Tibial nerve (tissue), 4 donors: ENCODE measurements at regions not wholly inside any gene's neighbourhood (a gene's known extent, or its start where the extent isn't known, plus 50 kb on each side); places are given as distances from the start of the nearest gene placed in this dataset.

Source experiments
- DNase-seq, 2 donors: peaks; one replicate each; pipeline ENCODE4 v3.0.0-alpha.2; 2019; ENCODE audit warnings: low spot score in 2 of 2
- H3K27ac ChIP-seq, 4 donors: fragments of 200-600 bp; sonication (generic) in 3 of 4; one replicate each; pipeline ENCODE4 v1.5.1; 2017 to 2019; ENCODE audit warnings: mild to moderate bottlenecking in 1 of 4
- H3K27me3 ChIP-seq, 2 donors: fragments of 200-600 bp; sonication (generic) in 1 of 2; one replicate each; pipeline versions ENCODE4 v1.5.1 to v1.6.0; 2017 to 2019
- H3K36me3 ChIP-seq, 3 donors: fragments of 200-600 bp; sonication (generic); one replicate each; pipeline ENCODE4 v1.5.1; 2018 to 2019
- H3K4me1 ChIP-seq, 4 donors: fragments of 200-600 bp; sonication (generic) in 3 of 4; one replicate each; pipeline ENCODE4 v1.5.1; 2017 to 2019
- H3K4me3 ChIP-seq, 4 donors: fragments of 200-600 bp; sonication (generic) in 3 of 4; one replicate each; pipeline ENCODE4 v1.5.1; 2017 to 2019; ENCODE audit warnings: mild to moderate bottlenecking in 1 of 4, moderate library complexity in 1 of 4
- H3K9me3 ChIP-seq, 4 donors: fragments of 200-600 bp; sonication (generic) in 3 of 4; one replicate each; pipeline ENCODE4 v1.5.1; 2017 to 2019
- EP300 ChIP-seq, 2 donors: sonication (generic); formaldehyde crosslinking; IDR thresholded peaks; one replicate each; pipeline ENCODE4 v1.6.1; 2017; ENCODE audit warnings: antibody characterized with exemption in 2 of 2, mild to moderate bottlenecking in 1 of 2
- POLR2A ChIP-seq, 2 donors: fragments of 450-650 bp; IDR thresholded peaks; one replicate each; pipeline ENCODE4 v1.6.1; 2017; ENCODE audit warnings: antibody characterized with exemption in 2 of 2, mild to moderate bottlenecking in 2 of 2, moderate library complexity in 2 of 2
- WGBS, 2 donors: methylation state at CpG; one replicate each; pipeline ENCODE4 v1.1.5; 2018; 5-methylcytosine and 5-hydroxymethylcytosine counted together
- TF ChIP-seq, protein P1 (sequence below), 5 experiments: fragments of 200-600 bp in 3 of 5; fragments of 450-650 bp in 2 of 5; sonication (generic) in 3 of 5; IDR thresholded peaks; one replicate each; pipeline ENCODE4 v1.5.1; 2016 to 2019; ENCODE audit warnings: antibody characterized with exemption in 5 of 5, mild to moderate bottlenecking in 3 of 5, moderate library complexity in 2 of 5

GRCh38 chr2:40915651-40916050 is 463.8 kb upstream of the SLC8A1 start:
- Histone ChIP-seq H3K4me1 (peaks cover 0 to 3% (median 0%) of the 10 kb centered on the region in 4 donors), H3K27ac (no peak overlapping the region), H3K27me3 (no peaks in the 10 kb centered on the region), H3K36me3 (no peaks in the 10 kb centered on the region), H3K9me3 (no peaks in the 10 kb centered on the region), H3K4me3 (no peak overlapping the region)
- DNase-seq = no peak
- TF ChIP-seq, protein P1, sequence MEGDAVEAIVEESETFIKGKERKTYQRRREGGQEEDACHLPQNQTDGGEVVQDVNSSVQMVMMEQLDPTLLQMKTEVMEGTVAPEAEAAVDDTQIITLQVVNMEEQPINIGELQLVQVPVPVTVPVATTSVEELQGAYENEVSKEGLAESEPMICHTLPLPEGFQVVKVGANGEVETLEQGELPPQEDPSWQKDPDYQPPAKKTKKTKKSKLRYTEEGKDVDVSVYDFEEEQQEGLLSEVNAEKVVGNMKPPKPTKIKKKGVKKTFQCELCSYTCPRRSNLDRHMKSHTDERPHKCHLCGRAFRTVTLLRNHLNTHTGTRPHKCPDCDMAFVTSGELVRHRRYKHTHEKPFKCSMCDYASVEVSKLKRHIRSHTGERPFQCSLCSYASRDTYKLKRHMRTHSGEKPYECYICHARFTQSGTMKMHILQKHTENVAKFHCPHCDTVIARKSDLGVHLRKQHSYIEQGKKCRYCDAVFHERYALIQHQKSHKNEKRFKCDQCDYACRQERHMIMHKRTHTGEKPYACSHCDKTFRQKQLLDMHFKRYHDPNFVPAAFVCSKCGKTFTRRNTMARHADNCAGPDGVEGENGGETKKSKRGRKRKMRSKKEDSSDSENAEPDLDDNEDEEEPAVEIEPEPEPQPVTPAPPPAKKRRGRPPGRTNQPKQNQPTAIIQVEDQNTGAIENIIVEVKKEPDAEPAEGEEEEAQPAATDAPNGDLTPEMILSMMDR (IDR thresholded peaks at IDR 0.05) = no peak
- no peak for TF ChIP-seq POLR2A (IDR thresholded peaks at IDR 0.05)
- TF ChIP-seq EP300 (IDR thresholded peaks at IDR 0.05) = no peak

- DNase-seq = no peak
- 51 to 88% methylated on average over 2 of the region's 2 CpGs for WGBS, 2 donors
- H3K4me3 ChIP-seq = no peak overlapping the region
- no peak overlapping the region for H3K27ac ChIP-seq
- no peaks in the 10 kb centered on the region for H3K36me3 ChIP-seq
- no peaks in the 10 kb centered on the region for H3K4me1 ChIP-seq
- no peaks in the 10 kb centered on the region for H3K27me3 ChIP-seq
- TF ChIP-seq EP300 (IDR thresholded peaks at IDR 0.05) = no peak
- TF ChIP-seq, protein P1 (IDR thresholded peaks at IDR 0.05) = no peak
- no peak for TF ChIP-seq POLR2A (IDR thresholded peaks at IDR 0.05)
- H3K9me3 ChIP-seq = peaks cover 0 to 3% (median 0%) of the 10 kb centered on the region in 4 donors
Measured at GRCh38 chr2:40935349-40935748, 483.5 kb upstream of the SLC8A1 start.

DNA sequence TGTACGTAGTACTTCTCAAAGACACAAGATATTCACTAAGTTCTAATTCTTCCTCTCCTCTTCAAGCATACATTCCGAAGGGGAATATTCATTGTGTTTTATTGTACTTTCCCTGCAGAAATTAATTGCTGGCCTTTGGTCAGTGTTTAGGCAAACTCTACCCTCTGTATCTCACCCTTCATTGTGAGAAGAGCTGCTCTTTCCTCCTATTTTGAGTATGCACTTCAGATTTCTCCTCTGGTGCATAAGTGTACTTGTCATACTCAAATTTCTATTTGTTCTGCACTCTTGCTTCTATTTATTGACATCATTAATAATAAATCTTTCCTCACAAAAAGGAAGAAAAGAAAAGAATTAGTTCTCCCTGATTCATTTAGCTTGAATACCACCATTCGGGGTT is 485.4 kb upstream of the SLC8A1 start:
- Histone ChIP-seq H3K36me3 (no peaks in the 10 kb centered on the region), H3K27me3 (no peaks in the 10 kb centered on the region), H3K4me3 (no peak overlapping the region), H3K9me3 (peaks cover 0 to 17% (median 0%) of the 10 kb centered on the region in 4 donors), H3K4me1 (no peaks in the 10 kb centered on the region), H3K27ac (no peak overlapping the region)
- 74 to 88% methylated on average over 3 of the region's 3 CpGs for WGBS, 2 donors
- no peak for DNase-seq
- TF ChIP-seq, protein P1 (IDR thresholded peaks at IDR 0.05) = no peak
- TF ChIP-seq POLR2A (IDR thresholded peaks at IDR 0.05) (no peak), EP300 (IDR thresholded peaks at IDR 0.05) (no peak)

DNA sequence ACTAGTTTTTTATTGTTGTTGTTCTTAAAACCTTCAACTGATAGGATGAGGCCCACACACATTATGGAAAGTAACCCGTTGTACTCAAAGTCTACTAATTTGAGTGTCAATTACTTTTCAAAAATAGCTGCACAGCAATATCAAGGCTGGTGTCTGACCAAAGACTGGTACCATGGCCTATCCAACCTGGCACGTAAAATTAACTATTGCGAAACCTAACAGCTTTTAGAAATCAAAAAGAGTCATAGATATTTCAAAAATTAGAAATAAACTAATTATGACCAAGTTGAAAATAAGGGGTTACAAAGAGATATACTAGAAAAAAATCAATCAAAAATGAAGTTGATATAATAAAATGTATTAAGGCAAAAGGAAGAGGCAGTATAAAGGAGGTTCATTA is 501.5 kb upstream of the SLC8A1 start:
- no peak overlapping the region for H3K27ac ChIP-seq
- H3K27me3 ChIP-seq = no peaks in the 10 kb centered on the region
- no peaks in the 10 kb centered on the region for H3K4me1 ChIP-seq
- no peaks in the 10 kb centered on the region for H3K9me3 ChIP-seq
- H3K36me3 ChIP-seq = no peaks in the 10 kb centered on the region
- WGBS, 2 donors = 95% methylated on average over 3 of the region's 3 CpGs
- TF ChIP-seq, protein P1 (IDR thresholded peaks at IDR 0.05) = no peak
- no peak for DNase-seq
- H3K4me3 ChIP-seq = no peak overlapping the region

GRCh38 chr2:40955042-40955441 is 503.2 kb upstream of the SLC8A1 start:
- Histone ChIP-seq H3K36me3 (no peaks in the 10 kb centered on the region), H3K4me1 (no peaks in the 10 kb centered on the region), H3K4me3 (no peak overlapping the region), H3K27ac (no peak overlapping the region), H3K27me3 (no peaks in the 10 kb centered on the region), H3K9me3 (no peaks in the 10 kb centered on the region)
- DNase-seq = no peak
- no peak for TF ChIP-seq EP300 (IDR thresholded peaks at IDR 0.05)
- no peak for TF ChIP-seq POLR2A (IDR thresholded peaks at IDR 0.05)
- TF ChIP-seq, protein P1 (IDR thresholded peaks at IDR 0.05) = no peak
- 60 to 61% methylated on average over 2 of the region's 2 CpGs for WGBS, 2 donors
